ENCODE measurements at regions not wholly inside any gene's neighbourhood (a gene's known extent, or its start where the extent isn't known, plus 50 kb on each side); places are given as distances from the start of the nearest gene placed in this dataset.

DNA sequence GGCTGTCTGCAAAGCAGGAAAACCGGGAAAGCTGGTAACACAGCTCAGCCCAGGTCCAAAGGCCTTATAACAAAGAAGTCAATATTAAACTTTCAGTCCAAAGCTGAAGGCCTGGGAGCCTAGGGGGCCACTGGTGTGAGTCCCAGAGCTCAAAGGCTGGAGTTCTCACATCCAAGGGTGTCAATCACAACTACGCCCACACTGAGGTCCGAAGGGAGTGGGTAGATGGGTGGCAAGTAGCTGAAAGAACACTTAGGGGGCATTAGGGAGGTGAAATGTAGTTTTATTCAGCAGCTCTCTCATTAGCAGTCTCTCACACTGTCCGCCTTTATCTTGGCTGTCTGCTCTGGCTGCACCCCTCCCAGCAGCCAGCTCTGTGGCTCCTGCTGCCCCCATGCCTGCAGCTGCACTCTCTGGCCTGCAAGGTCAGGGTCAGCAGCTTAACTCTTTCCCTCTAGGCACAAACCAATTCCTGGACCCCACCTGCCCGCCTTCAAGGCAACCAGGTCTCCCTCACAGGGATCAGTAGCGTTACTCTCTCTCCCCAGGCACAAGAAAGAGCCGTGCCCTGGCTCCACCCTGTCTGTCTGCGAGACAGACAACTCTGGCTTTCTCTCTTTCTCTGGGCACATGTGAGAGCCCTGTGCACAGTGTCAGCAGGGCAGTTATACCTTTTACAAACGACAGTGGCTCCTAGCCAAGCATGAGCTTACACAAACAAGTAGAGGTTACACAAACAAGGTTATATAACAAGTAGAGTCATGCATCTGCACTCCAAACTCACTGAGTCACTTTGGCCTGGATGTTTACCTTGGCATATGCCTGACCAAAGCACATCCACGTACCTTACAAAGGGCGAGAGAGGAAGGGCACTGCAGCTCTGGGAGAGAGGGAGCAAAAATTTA is 249.4 kb upstream of the PCDH20 start:
- in situ Hi-C loops (cut with HindIII; ENCODE audit: low sequenced_read_pairs) = no loop called here
- H3K4me3 ChIP-seq (ENCODE audit: low read depth, low read length) = no peak overlapping the region
- DNase-seq (ENCODE audit: low read depth) = no peak
- TF ChIP-seq, protein P1, sequence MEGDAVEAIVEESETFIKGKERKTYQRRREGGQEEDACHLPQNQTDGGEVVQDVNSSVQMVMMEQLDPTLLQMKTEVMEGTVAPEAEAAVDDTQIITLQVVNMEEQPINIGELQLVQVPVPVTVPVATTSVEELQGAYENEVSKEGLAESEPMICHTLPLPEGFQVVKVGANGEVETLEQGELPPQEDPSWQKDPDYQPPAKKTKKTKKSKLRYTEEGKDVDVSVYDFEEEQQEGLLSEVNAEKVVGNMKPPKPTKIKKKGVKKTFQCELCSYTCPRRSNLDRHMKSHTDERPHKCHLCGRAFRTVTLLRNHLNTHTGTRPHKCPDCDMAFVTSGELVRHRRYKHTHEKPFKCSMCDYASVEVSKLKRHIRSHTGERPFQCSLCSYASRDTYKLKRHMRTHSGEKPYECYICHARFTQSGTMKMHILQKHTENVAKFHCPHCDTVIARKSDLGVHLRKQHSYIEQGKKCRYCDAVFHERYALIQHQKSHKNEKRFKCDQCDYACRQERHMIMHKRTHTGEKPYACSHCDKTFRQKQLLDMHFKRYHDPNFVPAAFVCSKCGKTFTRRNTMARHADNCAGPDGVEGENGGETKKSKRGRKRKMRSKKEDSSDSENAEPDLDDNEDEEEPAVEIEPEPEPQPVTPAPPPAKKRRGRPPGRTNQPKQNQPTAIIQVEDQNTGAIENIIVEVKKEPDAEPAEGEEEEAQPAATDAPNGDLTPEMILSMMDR (IDR thresholded peaks at IDR 0.05; ENCODE audit: low read depth, low read length, missing control alignments) = no peak

DNA sequence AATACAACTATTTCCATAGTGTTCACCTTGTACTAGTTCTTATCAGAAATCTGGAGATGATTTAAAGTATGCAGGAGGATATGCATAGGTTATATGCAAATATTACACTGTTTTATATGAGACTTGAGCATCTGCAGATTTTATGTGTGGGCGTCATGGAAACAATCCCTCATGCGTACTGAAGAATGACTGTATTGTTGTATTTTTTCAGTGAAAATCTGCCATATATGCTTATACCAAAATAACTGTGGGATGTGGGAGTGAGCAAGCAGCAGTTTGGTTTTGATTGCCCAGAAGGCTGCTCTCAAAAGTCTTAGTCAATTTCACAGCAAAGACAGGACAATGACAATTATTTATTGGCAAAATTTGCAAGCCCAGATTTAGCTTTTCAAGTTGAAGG is 238.8 kb upstream of the PCDH20 start:
- no peak for DNase-seq (ENCODE audit: low read depth)
- no peak overlapping the region for H3K4me3 ChIP-seq (ENCODE audit: low read depth, low read length)
- in situ Hi-C loops (cut with HindIII; ENCODE audit: low sequenced_read_pairs) = no loop called here
- TF ChIP-seq, protein P1 (IDR thresholded peaks at IDR 0.05; ENCODE audit: low read depth, low read length, missing control alignments) = no peak

DNA sequence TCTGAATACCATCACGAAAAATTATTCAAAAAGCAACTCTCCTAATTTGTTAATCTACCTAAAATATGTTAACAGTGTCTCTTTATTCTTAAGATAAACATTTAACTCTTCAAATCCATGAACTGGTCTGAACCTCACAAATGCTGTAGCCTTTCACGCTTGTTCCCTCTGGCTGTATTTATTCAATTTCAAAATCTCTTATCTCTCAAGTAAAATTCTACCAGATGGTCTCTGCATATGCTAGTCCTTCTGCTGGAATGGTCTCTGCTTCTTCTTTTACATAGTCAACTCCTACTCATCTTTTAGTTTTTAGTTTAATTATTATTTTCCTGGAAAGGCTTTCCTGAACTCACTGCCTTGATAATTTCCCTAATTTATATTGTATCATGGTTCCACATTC is 232.9 kb upstream of the PCDH20 start:
- no peak overlapping the region for H3K4me3 ChIP-seq (ENCODE audit: low read depth, low read length)
- in situ Hi-C loops (cut with HindIII; ENCODE audit: low sequenced_read_pairs) = no loop called here
- no peak for DNase-seq (ENCODE audit: low read depth)
- TF ChIP-seq, protein P1 (IDR thresholded peaks at IDR 0.05; ENCODE audit: low read depth, low read length, missing control alignments) = no peak

DNA sequence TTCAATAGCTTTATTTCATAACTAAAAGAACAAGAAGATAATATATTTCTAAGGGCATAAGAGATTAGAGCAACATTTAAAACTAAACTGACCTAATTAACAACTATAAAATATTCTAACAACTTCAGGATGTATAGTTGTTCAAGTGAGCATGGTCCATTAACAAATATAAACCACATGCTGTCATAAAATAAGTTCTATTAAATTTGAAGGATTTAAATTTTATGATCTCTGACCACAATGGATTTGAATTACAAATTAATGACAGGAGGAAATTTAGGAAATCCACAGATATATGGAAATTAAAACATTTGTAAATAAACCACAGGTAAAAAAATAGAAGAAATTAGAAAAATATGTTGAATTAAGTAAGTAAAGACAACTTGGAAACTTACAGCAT is 196.5 kb upstream of the PCDH20 start:
- DNase-seq (ENCODE audit: low read depth) = no peak
- in situ Hi-C loops (cut with HindIII; ENCODE audit: low sequenced_read_pairs) = no loop called here
- TF ChIP-seq, protein P1 (IDR thresholded peaks at IDR 0.05; ENCODE audit: low read depth, low read length, missing control alignments) = no peak
- no peak overlapping the region for H3K4me3 ChIP-seq (ENCODE audit: low read depth, low read length)

DNA sequence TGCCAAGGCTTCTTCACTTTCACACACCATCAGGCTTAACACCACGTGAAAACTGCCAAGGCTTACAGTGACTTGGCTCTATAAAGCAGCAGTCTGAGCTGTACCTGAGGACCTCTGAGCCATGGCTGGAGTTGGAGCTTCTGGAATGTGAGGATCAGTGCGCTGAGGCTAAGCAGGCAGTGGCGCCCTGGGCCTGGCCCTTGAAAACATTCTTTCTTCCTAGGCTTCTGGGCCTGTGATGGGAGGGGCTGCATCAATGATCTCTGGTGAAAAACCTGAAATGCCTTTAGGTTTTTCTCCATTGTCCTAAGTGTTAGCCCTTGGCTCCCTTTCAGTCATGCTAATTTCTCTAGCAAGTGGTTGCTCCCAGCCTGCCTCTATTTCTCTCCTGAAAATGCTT is 192.5 kb upstream of the PCDH20 start:
- TF ChIP-seq, protein P1 (IDR thresholded peaks at IDR 0.05; ENCODE audit: low read depth, low read length, missing control alignments) = no peak
- DNase-seq (ENCODE audit: low read depth) = no peak
- in situ Hi-C loops (cut with HindIII; ENCODE audit: low sequenced_read_pairs) = no loop called here
- H3K4me3 ChIP-seq (ENCODE audit: low read depth, low read length) = no peak overlapping the region

DNA sequence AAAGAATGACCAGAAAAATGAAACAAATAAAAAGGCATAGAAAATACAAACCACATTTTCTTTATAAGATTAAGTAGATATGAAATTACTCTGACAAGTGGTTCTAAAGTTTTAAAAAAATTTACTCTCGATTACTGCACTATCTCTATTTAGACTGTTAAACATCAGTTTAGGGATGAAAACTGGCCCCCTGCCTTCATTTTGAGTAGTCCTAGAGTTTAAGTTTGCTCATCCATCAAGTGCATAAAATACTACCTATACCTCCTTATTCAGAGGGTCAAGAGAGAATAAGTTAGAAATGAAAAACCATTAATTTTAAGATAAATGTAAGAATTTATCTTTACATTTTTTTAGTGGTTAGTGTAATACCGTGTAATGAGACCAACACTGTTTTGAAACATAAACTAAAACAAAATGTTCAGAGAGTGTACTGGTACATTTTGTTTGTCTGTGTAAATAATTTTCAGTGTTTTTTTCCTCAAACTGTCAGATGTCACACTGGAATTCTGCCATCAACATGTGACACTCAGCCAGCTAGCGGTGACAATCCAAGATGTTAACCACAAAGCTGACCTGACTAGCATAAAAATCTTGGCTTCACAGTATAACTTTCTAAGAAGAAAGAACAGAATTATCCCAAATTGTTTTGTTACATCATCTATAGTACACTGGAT is 184.8 kb upstream of the PCDH20 start:
- TF ChIP-seq, protein P1 (IDR thresholded peaks at IDR 0.05; ENCODE audit: low read depth, low read length, missing control alignments) = no peak
- in situ Hi-C loops (cut with HindIII; ENCODE audit: low sequenced_read_pairs) = no loop called here

More for the DNA sequence above, 184.8 kb upstream of the PCDH20 start:
- no peak for DNase-seq (ENCODE audit: low read depth)
- no peak overlapping the region for H3K4me3 ChIP-seq (ENCODE audit: low read depth, low read length)
